OCI-LY7 (cell line): ENCODE measurements at regions not wholly inside any gene's neighbourhood (a gene's known extent, or its start where the extent isn't known, plus 50 kb on each side); places are given as distances from the start of the nearest gene placed in this dataset.

ENCODE experiments used
- BruUV-seq: library from RNA; stranded (reverse); fragments of 400-500 nt; replicated peaks from 2 replicates; lab custom pipeline; 2021; lab: Mats Ljungman, UMichigan
- CTCF ChIA-PET: fragments of 300-600 bp; sonication (Branson Sonifier 250); formaldehyde crosslinking; loops from one replicate; lab custom pipeline; 2022; ENCODE audit warnings: antibody characterized with exemption; ENCODE audit not compliant: unreplicated experiment; lab: Charles Lee
- POLR2A ChIA-PET: fragments of 300-600 bp; sonication (Branson Sonifier 250); formaldehyde crosslinking; loops from one replicate; lab custom pipeline; 2022; ENCODE audit warnings: antibody characterized with exemption; lab: Charles Lee
- DNase-seq: peaks from one replicate; pipeline ENCODE4 v3.0.0-alpha.2; 2015; ENCODE audit warnings: low spot score
- H2AFZ ChIP-seq: fragments of 200-600 bp; sonication (generic), shearing (Covaris generic); 2 replicates; pipeline ENCODE4 v1.6.1; 2014; ENCODE audit warnings: mild to moderate bottlenecking, antibody characterized with exemption, low read length, moderate library complexity
- H3K27ac ChIP-seq: fragments of 200-600 bp; sonication (generic); 2 replicates; pipeline ENCODE4 v1.5.1; 2014; ENCODE audit warnings: mixed run types, low read depth, mild to moderate bottlenecking, moderate library complexity, low read length, inconsistent platforms; ENCODE audit not compliant: poor library complexity, severe bottlenecking
- H3K36me3 ChIP-seq: fragments of 200-600 bp; sonication (generic); 2 replicates; pipeline ENCODE4 v1.6.1; 2014; ENCODE audit warnings: mild to moderate bottlenecking, antibody characterized with exemption, low read length, moderate library complexity, mixed read lengths; ENCODE audit not compliant: insufficient read depth
- H3K4me1 ChIP-seq: fragments of 200-600 bp; sonication (generic); 2 replicates; pipeline ENCODE4 v1.5.1; 2014; ENCODE audit warnings: mild to moderate bottlenecking, low read length; ENCODE audit not compliant: insufficient read depth, poor library complexity, severe bottlenecking
- H3K4me2 ChIP-seq: fragments of 200-600 bp; sonication (generic); 2 replicates; pipeline ENCODE4 v1.6.1; 2014; ENCODE audit warnings: mild to moderate bottlenecking, low read length
- H3K4me3 ChIP-seq: fragments of 200-600 bp; sonication (generic); 2 replicates; pipeline ENCODE4 v1.5.1; 2014; ENCODE audit warnings: mild to moderate bottlenecking, low read depth, low read length; ENCODE audit not compliant: poor library complexity, severe bottlenecking
- H3K79me2 ChIP-seq: fragments of 200-600 bp; sonication (generic); 2 replicates; pipeline ENCODE4 v1.6.1; 2016; ENCODE audit warnings: low read depth, mild to moderate bottlenecking, low read length, moderate library complexity, mixed read lengths; ENCODE audit not compliant: insufficient read depth
- H3K9me2 ChIP-seq: fragments of 200-600 bp; sonication (generic); 2 replicates; pipeline ENCODE4 v1.6.1; 2016; ENCODE audit warnings: mild to moderate bottlenecking, low read length, mixed read lengths; ENCODE audit not compliant: insufficient read depth
- H3K9me3 ChIP-seq: fragments of 200-600 bp; sonication (generic); 2 replicates; pipeline ENCODE4 v1.6.1; 2014; ENCODE audit warnings: mild to moderate bottlenecking, mixed run types, low read length, mixed read lengths
- H4K20me1 ChIP-seq: fragments of 200-600 bp; sonication (generic); 2 replicates; pipeline ENCODE4 v1.6.1; 2014; ENCODE audit warnings: mild to moderate bottlenecking, antibody characterized with exemption, low read length, moderate library complexity, mixed read lengths; ENCODE audit not compliant: insufficient read depth
- EZH2phosphoT487 ChIP-seq: fragments of 200-600 bp; sonication (generic); IDR thresholded peaks from 2 replicates; pipeline ENCODE4 v1.6.1; 2018; ENCODE audit warnings: low read depth, borderline replicate concordance, mild to moderate bottlenecking, mixed run types, antibody characterized with exemption, low read length, moderate library complexity, mixed read lengths
- intact Hi-C: fragments of 100-400 bp; cut with micrococcal nuclease; formaldehyde crosslinking; loops from one replicate; pipeline ENCODE4 v1.10.0; 2022; ENCODE audit not compliant: unreplicated experiment
- TF ChIP-seq, protein P1 (sequence below): fragments of 200-600 bp; sonication (generic); conservative IDR thresholded peaks from 2 replicates; pipeline ENCODE4 v1.5.1; 2014; ENCODE audit warnings: mild to moderate bottlenecking, antibody characterized with exemption, low read length, moderate library complexity, mixed read lengths

DNA sequence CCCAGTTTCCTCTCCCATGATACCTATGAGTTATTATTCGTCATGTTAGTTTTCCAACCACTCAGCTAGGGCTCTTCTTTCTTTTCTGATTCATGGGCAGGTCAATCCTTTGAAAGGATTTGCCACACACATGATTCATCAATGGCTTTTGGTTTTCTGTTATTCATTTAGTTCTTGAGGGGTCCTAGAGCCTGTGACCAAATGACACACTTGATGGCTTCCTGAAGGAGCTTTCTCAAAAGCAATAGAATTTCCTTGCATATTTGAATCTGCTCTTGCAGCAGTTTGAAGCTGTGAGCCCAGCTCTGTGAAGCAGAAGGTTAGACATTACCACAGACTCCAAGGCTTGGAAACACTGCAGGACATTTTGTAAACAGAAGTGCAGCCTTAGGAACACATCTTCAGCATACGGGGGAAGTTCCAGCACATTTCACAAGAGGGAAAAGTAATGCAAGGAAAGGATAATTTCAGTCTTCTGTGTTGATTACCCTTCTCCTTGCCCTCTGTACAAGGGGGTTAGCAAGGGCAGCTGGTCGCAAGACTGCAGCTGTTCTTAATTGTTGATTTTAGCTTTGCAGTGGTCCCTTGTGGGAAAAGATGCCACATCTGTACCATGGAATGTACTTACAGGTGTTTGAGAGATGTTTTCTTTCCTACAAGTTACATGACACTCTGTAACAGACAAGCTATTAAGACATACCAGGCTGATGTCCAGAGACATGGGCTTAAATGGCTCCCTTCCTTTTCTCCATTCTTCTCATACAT lies 338.6 kb downstream of the KCNRG start:
- Histone ChIP-seq H3K4me2 (no peak overlapping the region), H4K20me1 (no peaks in the 10 kb centered on the region), H2AFZ (peak overlapping the region; percentile 3; the same call in 1 of the 2 replicates), H3K4me1 (peaks cover 26% of the 10 kb centered on the region), H3K27ac (no peak overlapping the region), H3K36me3 (no peaks in the 10 kb centered on the region), H3K4me3 (no peak overlapping the region), H3K9me2 (no peaks in the 10 kb centered on the region), H3K9me3 (no peaks in the 10 kb centered on the region), H3K79me2 (no peaks in the 10 kb centered on the region)
- CTCF ChIA-PET = no interaction called here
- BruUV-seq = no TSS peak
- intact Hi-C loops = no loop called here
- DNase-seq = no peak
- no peak for TF ChIP-seq EZH2phosphoT487
- TF ChIP-seq, protein P1, sequence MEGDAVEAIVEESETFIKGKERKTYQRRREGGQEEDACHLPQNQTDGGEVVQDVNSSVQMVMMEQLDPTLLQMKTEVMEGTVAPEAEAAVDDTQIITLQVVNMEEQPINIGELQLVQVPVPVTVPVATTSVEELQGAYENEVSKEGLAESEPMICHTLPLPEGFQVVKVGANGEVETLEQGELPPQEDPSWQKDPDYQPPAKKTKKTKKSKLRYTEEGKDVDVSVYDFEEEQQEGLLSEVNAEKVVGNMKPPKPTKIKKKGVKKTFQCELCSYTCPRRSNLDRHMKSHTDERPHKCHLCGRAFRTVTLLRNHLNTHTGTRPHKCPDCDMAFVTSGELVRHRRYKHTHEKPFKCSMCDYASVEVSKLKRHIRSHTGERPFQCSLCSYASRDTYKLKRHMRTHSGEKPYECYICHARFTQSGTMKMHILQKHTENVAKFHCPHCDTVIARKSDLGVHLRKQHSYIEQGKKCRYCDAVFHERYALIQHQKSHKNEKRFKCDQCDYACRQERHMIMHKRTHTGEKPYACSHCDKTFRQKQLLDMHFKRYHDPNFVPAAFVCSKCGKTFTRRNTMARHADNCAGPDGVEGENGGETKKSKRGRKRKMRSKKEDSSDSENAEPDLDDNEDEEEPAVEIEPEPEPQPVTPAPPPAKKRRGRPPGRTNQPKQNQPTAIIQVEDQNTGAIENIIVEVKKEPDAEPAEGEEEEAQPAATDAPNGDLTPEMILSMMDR = no peak
- POLR2A ChIA-PET = interaction anchor here (0.6 to 1.3 kb wide), 5 partner anchors 8 to 126 kb away, joined by 3 to 8 read pairs (median 4); no protein-coding TSS in a partner anchor

DNA sequence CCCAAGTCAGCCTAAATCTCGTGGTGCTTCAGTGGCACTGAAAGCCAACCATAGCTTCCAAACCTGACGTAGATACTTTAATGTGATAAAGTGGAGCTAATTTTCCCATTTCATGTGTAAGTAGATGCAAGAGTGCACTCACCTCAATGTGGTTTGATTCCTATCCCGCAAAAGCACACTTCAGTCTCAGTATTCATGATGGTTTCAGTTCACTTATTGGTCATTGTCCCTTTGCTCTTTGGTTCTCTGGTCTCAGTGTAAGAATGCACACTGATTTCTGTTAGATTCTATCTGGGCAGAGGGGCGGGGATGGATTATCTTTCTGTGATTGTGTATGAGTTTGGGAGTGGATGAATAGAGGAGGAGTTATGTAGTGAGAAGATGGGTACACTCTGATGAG lies 340.6 kb downstream of the KCNRG start:
- H3K4me3 ChIP-seq = no peak overlapping the region
- no peak overlapping the region for H3K27ac ChIP-seq
- BruUV-seq = no TSS peak
- ChIA-PET CTCF (no interaction called here), POLR2A (interaction anchor here (1.0 to 1.2 kb wide), 3 partner anchors 10 to 46 kb away, joined by 3 read pairs; no protein-coding TSS in a partner anchor)
- no peaks in the 10 kb centered on the region for H3K36me3 ChIP-seq
- H3K79me2 ChIP-seq = no peaks in the 10 kb centered on the region
- no peak for DNase-seq
- peak overlapping the region; percentile 45; the same call in 1 of the 2 replicates for H3K4me2 ChIP-seq
- H3K4me1 ChIP-seq = peaks cover 38% of the 10 kb centered on the region
- no peaks in the 10 kb centered on the region for H3K9me2 ChIP-seq
- intact Hi-C loops = no loop called here
- H3K9me3 ChIP-seq = no peaks in the 10 kb centered on the region
- TF ChIP-seq, protein P1 = no peak
- H2AFZ ChIP-seq = no peak overlapping the region; the same call in 1 of the 2 replicates
- no peaks in the 10 kb centered on the region for H4K20me1 ChIP-seq

DNA sequence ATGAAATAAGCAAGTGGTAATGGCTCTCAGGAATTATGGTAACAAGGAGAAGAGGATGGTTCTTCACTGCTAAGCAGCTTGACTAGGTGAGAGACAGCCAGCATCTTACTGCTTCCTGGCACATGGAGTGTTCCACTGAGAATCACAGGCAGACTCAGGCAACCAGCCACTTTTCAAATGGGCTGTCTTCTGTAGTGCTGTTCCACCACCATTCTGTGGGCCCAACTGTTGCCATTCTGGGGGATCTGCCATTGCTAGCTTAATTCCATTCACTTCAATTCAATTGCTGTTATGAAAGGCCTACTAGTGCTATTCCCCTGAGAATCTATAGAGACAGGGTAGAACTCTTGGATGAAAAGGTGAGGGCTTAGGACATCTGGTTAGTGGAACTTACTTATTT lies 341.9 kb downstream of the KCNRG start:
- Histone ChIP-seq H3K27ac (no peak overlapping the region), H4K20me1 (no peaks in the 10 kb centered on the region), H3K79me2 (no peaks in the 10 kb centered on the region), H3K4me1 (peaks cover 38% of the 10 kb centered on the region), H3K4me2 (no peak overlapping the region), H3K36me3 (no peaks in the 10 kb centered on the region), H3K4me3 (no peak overlapping the region), H2AFZ (no peak overlapping the region), H3K9me2 (no peaks in the 10 kb centered on the region), H3K9me3 (no peaks in the 10 kb centered on the region)
- POLR2A ChIA-PET = interaction anchor here (1.0 to 1.5 kb wide), 3 partner anchors 9 to 23 kb away, joined by 3 to 5 read pairs (median 3); no protein-coding TSS in a partner anchor
- no peak for DNase-seq
- intact Hi-C loops = no loop called here
- BruUV-seq = no TSS peak
- CTCF ChIA-PET = no interaction called here
- no peak for TF ChIP-seq EZH2phosphoT487
- TF ChIP-seq, protein P1 = no peak
